Body of pancreas (tissue), 4 donors: ENCODE measurements at regions not wholly inside any gene's neighbourhood (a gene's known extent, or its start where the extent isn't known, plus 50 kb on each side); places are given as distances from the start of the nearest gene placed in this dataset.

Experiments
- ATAC-seq: fragments of 150-250 bp; one replicate; pipeline ENCODE4 v1.9.1; 2016
- DNase-seq, 4 donors: peaks; one replicate each; pipeline ENCODE4 v3.0.0-alpha.2; 2019
- H3K27ac ChIP-seq, 4 donors: fragments of 200-600 bp; sonication (generic); 1 replicate in 3 of 4; 2 replicates in 1 of 4; pipeline versions ENCODE4 v1.5.1 to v1.6.1; 2016 to 2019; ENCODE audit warnings: mild to moderate bottlenecking in 1 of 4, mixed read lengths in 1 of 4, moderate library complexity in 1 of 4
- H3K27me3 ChIP-seq, 2 donors: fragments of 200-600 bp; sonication (generic); one replicate each; pipeline ENCODE4 v1.6.0; 2016; ENCODE audit warnings: mild to moderate bottlenecking in 1 of 2
- H3K36me3 ChIP-seq, 2 donors: fragments of 200-600 bp; sonication (generic); replicated peaks in 1 of 2; 2 replicates each; pipeline ENCODE4 v1.5.1; 2016; ENCODE audit warnings: low read depth in 2 of 2; ENCODE audit not compliant: insufficient read depth in 1 of 2
- H3K4me1 ChIP-seq: fragments of 200-600 bp; sonication (generic); one replicate; pipeline ENCODE4 v1.6.0; 2016
- H3K4me3 ChIP-seq, 2 donors: fragments of 200-600 bp; sonication (generic); 1 replicate in 1 of 2; 2 replicates in 1 of 2; pipeline ENCODE4 v1.5.1; 2016 to 2019
- H3K9me3 ChIP-seq, 3 donors: fragments of 200-600 bp; sonication (generic); 1 replicate in 2 of 3; 2 replicates in 1 of 3; pipeline ENCODE4 v1.5.1; 2016
- POLR2A ChIP-seq, 3 donors: fragments of 450-650 bp; IDR thresholded peaks; one replicate each; pipeline ENCODE4 v1.6.1; 2016; ENCODE audit warnings: antibody characterized with exemption in 3 of 3, mild to moderate bottlenecking in 2 of 3
- WGBS, 2 donors: methylation state at CpG; one replicate each; pipeline ENCODE4 v1.1.5; 2017; 5-methylcytosine and 5-hydroxymethylcytosine counted together
- intact Hi-C: fragments of 100-400 bp; cut with DNase I; formaldehyde crosslinking; loops from one replicate; pipeline ENCODE4 v1.15.1; 2023
- TF ChIP-seq, protein P1 (sequence below), 7 experiments: fragments of 450-650 bp in 4 of 7; fragments of 200-600 bp in 3 of 7; sonication (generic) in 3 of 7; IDR thresholded peaks; one replicate each; pipeline ENCODE4 v1.5.1; 2016 to 2019; ENCODE audit warnings: antibody characterized with exemption in 7 of 7

GRCh38 chr1:244349103-244349531 is 102.6 kb downstream of the ADSS2 start:
- intact Hi-C loops = no loop called here
- Histone ChIP-seq H3K4me3 (no peak overlapping the region), H3K27me3 (no peaks in the 10 kb centered on the region), H3K9me3 (no peaks in the 10 kb centered on the region), H3K27ac (peak overlapping the region in 1 of 4 donors; percentile 46), H3K36me3 (no peaks in the 10 kb centered on the region), H3K4me1 (peaks cover 11% of the 10 kb centered on the region)
- WGBS, 2 donors = 80 to 90% methylated on average over 8 of the region's 8 CpGs
- TF ChIP-seq, protein P1, sequence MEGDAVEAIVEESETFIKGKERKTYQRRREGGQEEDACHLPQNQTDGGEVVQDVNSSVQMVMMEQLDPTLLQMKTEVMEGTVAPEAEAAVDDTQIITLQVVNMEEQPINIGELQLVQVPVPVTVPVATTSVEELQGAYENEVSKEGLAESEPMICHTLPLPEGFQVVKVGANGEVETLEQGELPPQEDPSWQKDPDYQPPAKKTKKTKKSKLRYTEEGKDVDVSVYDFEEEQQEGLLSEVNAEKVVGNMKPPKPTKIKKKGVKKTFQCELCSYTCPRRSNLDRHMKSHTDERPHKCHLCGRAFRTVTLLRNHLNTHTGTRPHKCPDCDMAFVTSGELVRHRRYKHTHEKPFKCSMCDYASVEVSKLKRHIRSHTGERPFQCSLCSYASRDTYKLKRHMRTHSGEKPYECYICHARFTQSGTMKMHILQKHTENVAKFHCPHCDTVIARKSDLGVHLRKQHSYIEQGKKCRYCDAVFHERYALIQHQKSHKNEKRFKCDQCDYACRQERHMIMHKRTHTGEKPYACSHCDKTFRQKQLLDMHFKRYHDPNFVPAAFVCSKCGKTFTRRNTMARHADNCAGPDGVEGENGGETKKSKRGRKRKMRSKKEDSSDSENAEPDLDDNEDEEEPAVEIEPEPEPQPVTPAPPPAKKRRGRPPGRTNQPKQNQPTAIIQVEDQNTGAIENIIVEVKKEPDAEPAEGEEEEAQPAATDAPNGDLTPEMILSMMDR (IDR thresholded peaks at IDR 0.05) = no peak
- no peak for TF ChIP-seq POLR2A (IDR thresholded peaks at IDR 0.05)
- peak in 2 of 4 donors; percentile 31 to 46 for DNase-seq
- peak; percentile 30 for ATAC-seq

- Histone ChIP-seq H3K4me1 (peaks cover 11% of the 10 kb centered on the region), H3K4me3 (no peak overlapping the region), H3K9me3 (no peaks in the 10 kb centered on the region), H3K36me3 (no peaks in the 10 kb centered on the region), H3K27ac (peak overlapping the region in 1 of 4 donors; percentile 46), H3K27me3 (no peaks in the 10 kb centered on the region)
- WGBS, 2 donors = 74 to 84% methylated on average over 8 of the region's 8 CpGs
- DNase-seq (no peak), ATAC-seq (no peak)
- TF ChIP-seq POLR2A (IDR thresholded peaks at IDR 0.05) = no peak
- TF ChIP-seq, protein P1 (IDR thresholded peaks at IDR 0.05) = no peak
- intact Hi-C loops = no loop called here
Measured at GRCh38 chr1:244349581-244350001, 102.1 kb downstream of the ADSS2 start.

DNA sequence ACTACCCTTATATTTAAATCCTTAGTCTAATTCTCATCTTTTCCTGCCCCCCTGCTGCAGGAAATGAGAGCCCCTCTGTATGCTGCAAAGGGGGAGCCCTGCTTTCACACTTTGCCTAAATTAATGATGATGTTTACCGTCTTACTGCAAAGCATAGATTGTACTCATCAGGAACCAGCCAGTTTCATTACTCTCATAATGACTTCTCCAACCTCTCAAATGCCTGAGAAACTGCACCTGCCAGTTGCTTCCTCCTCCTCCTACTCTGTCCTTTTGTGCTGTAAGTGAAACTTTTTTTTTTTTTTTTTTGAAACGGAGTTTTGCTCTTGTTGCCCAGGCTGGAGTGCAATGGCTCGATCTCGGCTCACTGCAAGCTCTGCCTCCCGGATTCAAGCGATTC is 101.7 kb downstream of the ADSS2 start:
- peaks cover 11% of the 10 kb centered on the region for H3K4me1 ChIP-seq
- 80 to 81% methylated on average over 6 of the region's 6 CpGs for WGBS, 2 donors

DNA sequence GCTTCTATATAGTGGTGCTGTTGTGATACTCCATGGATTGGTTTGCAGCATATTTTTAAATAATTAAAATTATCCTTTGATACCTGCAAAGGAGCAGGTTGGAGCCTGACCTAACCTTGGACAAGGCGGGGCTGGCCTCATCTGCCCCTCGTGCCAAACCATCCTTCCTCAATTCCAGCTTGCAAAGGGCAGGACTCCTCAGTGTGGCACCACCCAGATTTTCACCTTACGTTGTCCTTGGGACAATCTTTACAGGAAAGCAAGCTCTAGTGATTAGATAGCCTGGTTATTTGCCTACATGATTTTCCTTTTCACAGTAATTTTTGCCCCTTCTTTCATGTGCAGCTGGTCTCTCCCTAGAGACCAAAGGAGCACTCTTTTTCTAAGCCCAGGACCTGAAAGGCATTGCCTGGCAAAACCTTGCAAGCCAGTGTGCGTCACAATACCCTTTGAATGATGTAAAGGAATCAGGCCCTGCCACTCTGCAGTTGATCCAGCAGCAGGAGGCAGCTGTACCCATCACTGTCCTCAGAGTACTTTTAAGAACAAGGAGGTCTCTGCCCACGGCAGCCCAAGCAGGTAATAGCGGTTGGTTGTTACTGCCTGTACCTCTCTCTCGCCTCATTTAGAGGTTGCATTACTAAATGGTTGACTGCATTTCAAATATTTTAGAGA is 99.4 kb downstream of the ADSS2 start:
- TF ChIP-seq POLR2A (IDR thresholded peaks at IDR 0.05) = no peak
- TF ChIP-seq, protein P1 (IDR thresholded peaks at IDR 0.05) = no peak
- no peaks in the 10 kb centered on the region for H3K9me3 ChIP-seq
- H3K4me3 ChIP-seq = no peak overlapping the region
- DNase-seq (no peak), ATAC-seq (no peak)
- 76 to 77% methylated on average over 7 of the region's 7 CpGs for WGBS, 2 donors
- no peak overlapping the region for H3K27ac ChIP-seq
- peaks cover 3% of the 10 kb centered on the region for H3K4me1 ChIP-seq
- no peaks in the 10 kb centered on the region for H3K27me3 ChIP-seq
- no peaks in the 10 kb centered on the region for H3K36me3 ChIP-seq
- intact Hi-C loops = no loop called here

More for the DNA sequence above, 101.7 kb downstream of the ADSS2 start:
- Histone ChIP-seq H3K27me3 (no peaks in the 10 kb centered on the region), H3K27ac (no peak overlapping the region), H3K36me3 (no peaks in the 10 kb centered on the region), H3K4me3 (no peak overlapping the region), H3K9me3 (no peaks in the 10 kb centered on the region)
- intact Hi-C loops = no loop called here
- TF ChIP-seq, protein P1 (IDR thresholded peaks at IDR 0.05) = no peak
- no peak for TF ChIP-seq POLR2A (IDR thresholded peaks at IDR 0.05)
- ATAC-seq (no peak), DNase-seq (no peak)
